SK-N-SH (cell line): ENCODE measurements at regions not wholly inside any gene's neighbourhood (a gene's known extent, or its start where the extent isn't known, plus 50 kb on each side); places are given as distances from the start of the nearest gene placed in this dataset.

ENCODE experiments used
- CTCF ChIA-PET: fragments of 300-600, 350-600 bp; formaldehyde crosslinking; extraction: SDS; loops from one replicate; lab custom pipeline; 2021; lab: Yijun Ruan, JAX
- POLR2A ChIA-PET: fragments of 350-600 bp; sonication (Branson Sonifier 250); formaldehyde crosslinking; extraction: SDS; loops from one replicate; lab custom pipeline; 2020; ENCODE audit warnings: antibody characterized with exemption, inconsistent platforms; lab: Yijun Ruan, JAX
- DNase-seq: peaks from one replicate; pipeline ENCODE4 v3.0.0; 2012
- H2AFZ ChIP-seq: fragments of 200-600 bp; sonication (generic); 2 replicates; pipeline ENCODE4 v1.8.1; 2016; ENCODE audit warnings: antibody characterized with exemption, mild to moderate bottlenecking, low read depth
- H3F3A ChIP-seq: fragments of 200-600 bp; sonication (generic); replicated peaks from 2 replicates; pipeline ENCODE3; 2016; ENCODE audit warnings: antibody characterized with exemption, mild to moderate bottlenecking; ENCODE audit not compliant: insufficient read depth
- H3K27ac ChIP-seq, 2 experiments: fragments of 200-500 bp in 1 of 2; fragments of 200-600 bp in 1 of 2; sonication (Bioruptor generic) in 1 of 2; sonication (generic), shearing (Covaris generic) in 1 of 2; 2 replicates each; pipeline versions ENCODE4 v1.5.1 to v1.6.1; 2014 to 2016; ENCODE audit warnings: low read depth in 2 of 2, inconsistent platforms in 1 of 2, low read length in 1 of 2, mild to moderate bottlenecking in 1 of 2, mixed read lengths in 1 of 2
- H3K27me3 ChIP-seq: fragments of 200-600 bp; sonication (generic), shearing (Covaris generic); 2 replicates; pipeline ENCODE4 v1.6.1; 2016; ENCODE audit warnings: mixed run types; ENCODE audit not compliant: insufficient read depth
- H3K36me3 ChIP-seq, 2 experiments: fragments of 200-500 bp in 1 of 2; fragments of 200-600 bp in 1 of 2; sonication (Bioruptor generic) in 1 of 2; sonication (generic) in 1 of 2; replicated peaks in 1 of 2; 2 replicates each; pipeline versions ENCODE3 to v1.5.1; 2014 to 2016; ENCODE audit warnings: low read length in 1 of 2, mild to moderate bottlenecking in 1 of 2; ENCODE audit not compliant: insufficient read depth in 2 of 2, control insufficient read depth in 1 of 2
- H3K4me1 ChIP-seq, 2 experiments: fragments of 200-500 bp in 1 of 2; fragments of 200-600 bp in 1 of 2; sonication (Bioruptor generic) in 1 of 2; sonication (generic), shearing (Covaris generic) in 1 of 2; 2 replicates each; pipeline versions ENCODE4 v1.5.1 to v1.6.1; 2014 to 2016; ENCODE audit warnings: low read depth in 1 of 2, low read length in 1 of 2, mixed run types in 1 of 2; ENCODE audit not compliant: insufficient read depth in 2 of 2, control insufficient read depth in 1 of 2
- H3K4me2 ChIP-seq: fragments of 200-600 bp; sonication (generic), shearing (Covaris generic); 2 replicates; pipeline ENCODE4 v1.6.1; 2017; ENCODE audit warnings: mixed run types
- H3K4me3 ChIP-seq, 2 experiments: fragments of 200-500 bp in 1 of 2; fragments of 200-600 bp in 1 of 2; sonication (Bioruptor generic) in 1 of 2; sonication (generic), shearing (Covaris generic) in 1 of 2; 2 replicates each; pipeline versions ENCODE4 v1.5.1 to v1.8.1; 2014 to 2016; ENCODE audit warnings: low read depth in 2 of 2, inconsistent platforms in 1 of 2, low read length in 1 of 2, mild to moderate bottlenecking in 1 of 2, mixed read lengths in 1 of 2, moderate library complexity in 1 of 2
- H3K79me2 ChIP-seq: fragments of 200-600 bp; sonication (generic); 2 replicates; pipeline ENCODE4 v1.8.1; 2017; ENCODE audit warnings: mild to moderate bottlenecking; ENCODE audit not compliant: insufficient read depth
- H3K9ac ChIP-seq: fragments of 200-600 bp; sonication (generic); 2 replicates; pipeline ENCODE4 v1.6.1; 2017; ENCODE audit warnings: mixed run types
- H3K9me2 ChIP-seq: fragments of 200-600 bp; sonication (generic); 2 replicates; pipeline ENCODE4 v1.6.1; 2017; ENCODE audit warnings: mixed run types
- H3K9me3 ChIP-seq: fragments of 200-600 bp; sonication (generic); 2 replicates; pipeline ENCODE4 v1.6.1; 2017; ENCODE audit warnings: mixed run types, mild to moderate bottlenecking, moderate library complexity
- H4K20me1 ChIP-seq: fragments of 200-600 bp; sonication (generic); 2 replicates; pipeline ENCODE4 v1.6.1; 2017; ENCODE audit warnings: mild to moderate bottlenecking, mixed run types; ENCODE audit not compliant: insufficient read depth
- CTCF ChIP-seq: fragments of 200-600 bp; sonication (generic); IDR thresholded peaks from 2 replicates; pipeline ENCODE4 v1.6.1; 2017; ENCODE audit warnings: antibody characterized with exemption, mild to moderate bottlenecking, moderate library complexity
- FOXJ3 ChIP-seq: sonication (generic); formaldehyde crosslinking; IDR thresholded peaks from 2 replicates; pipeline ENCODE4 v1.5.1; 2020; ENCODE audit warnings: mild to moderate bottlenecking, missing genetic modification reagents
- GATA2 ChIP-seq: sonication (generic); formaldehyde crosslinking; IDR thresholded peaks from 2 replicates; pipeline ENCODE4 v1.5.0; 2020; ENCODE audit warnings: mild to moderate bottlenecking, missing genetic modification reagents
- JUND ChIP-seq: IDR thresholded peaks from 2 replicates; pipeline ENCODE4 v1.4.0; 2012
- MAX ChIP-seq: IDR thresholded peaks from 2 replicates; pipeline ENCODE4 v1.4.0; 2012; ENCODE audit warnings: low read depth
- MEF2A ChIP-seq: IDR thresholded peaks from 2 replicates; pipeline ENCODE4 v1.4.0; 2012; ENCODE audit warnings: low read depth, borderline replicate concordance
- MXI1 ChIP-seq: IDR thresholded peaks from 2 replicates; pipeline ENCODE4 v1.6.1; 2012; ENCODE audit warnings: mild to moderate bottlenecking, low read depth, low read length, improper control_type of control experiment
- NFIC ChIP-seq: IDR thresholded peaks from 2 replicates; pipeline ENCODE4 v1.4.0; 2012; ENCODE audit warnings: borderline replicate concordance
- NRF1 ChIP-seq: IDR thresholded peaks from 2 replicates; pipeline ENCODE4 v1.6.1; 2012; ENCODE audit warnings: low read depth, mild to moderate bottlenecking, low read length
- PBX3 ChIP-seq: IDR thresholded peaks from 2 replicates; pipeline ENCODE4; 2012
- RAD21 ChIP-seq: IDR thresholded peaks from 2 replicates; pipeline ENCODE4 v1.6.1; 2012; ENCODE audit warnings: mild to moderate bottlenecking, low read length
- RXRA ChIP-seq: IDR thresholded peaks from 2 replicates; pipeline ENCODE4 v1.4.0; 2012; ENCODE audit warnings: low read depth, mild to moderate bottlenecking, borderline replicate concordance
- SMC3 ChIP-seq: IDR thresholded peaks from 2 replicates; pipeline ENCODE4 v1.6.1; 2012; ENCODE audit warnings: low read depth, low read length, improper control_type of control experiment
- YY1 ChIP-seq: IDR thresholded peaks from 2 replicates; pipeline ENCODE4 v1.4.0; 2012; ENCODE audit warnings: low read depth, mild to moderate bottlenecking
- WGBS: methylation state at CpG from one replicate; pipeline ENCODE4 v1.1.6; 2017; ENCODE audit warnings: low lambda C conversion rate; 5-methylcytosine and 5-hydroxymethylcytosine counted together

GRCh38 chr6:135743476-135743875, 108.0 kb upstream of the PDE7B start:
- Histone ChIP-seq H3K9ac (no peak overlapping the region), H3K79me2 (no peaks in the 10 kb centered on the region), H3K27ac (no peak overlapping the region), H3K4me2 (no peak overlapping the region), H3K36me3 (no peaks in the 10 kb centered on the region), H4K20me1 (no peaks in the 10 kb centered on the region), H3K4me1 (no peaks in the 10 kb centered on the region; a peak in 1 of 4 replicates), H3K27me3 (no peaks in the 10 kb centered on the region), H2AFZ (no peak overlapping the region), H3K4me3 (no peak overlapping the region), H3K9me2 (no peaks in the 10 kb centered on the region), H3K9me3 (no peaks in the 10 kb centered on the region), H3F3A (no peaks in the 10 kb centered on the region)
- ChIA-PET POLR2A (no interaction called here), CTCF (interaction anchor here (0.7 to 1.8 kb wide), 3 partner anchors 21 to 51 kb away, joined by 3 to 5 read pairs (median 3); no protein-coding TSS in a partner anchor)
- DNase-seq: no peak
- TF ChIP-seq MXI1 (no peak), RXRA (no peak), CTCF (peak; percentile 18; the same call in 1 of the 2 replicates), NRF1 (no peak)
- WGBS: 93% methylated on average over 5 of the region's 5 CpGs

- DNase-seq: no peak
- Histone ChIP-seq H3K27ac (no peak overlapping the region), H3K27me3 (no peaks in the 10 kb centered on the region), H3K4me2 (no peak overlapping the region), H3K36me3 (no peaks in the 10 kb centered on the region), H3K9me3 (no peaks in the 10 kb centered on the region), H3K9ac (no peak overlapping the region), H3K4me3 (no peak overlapping the region), H3F3A (no peaks in the 10 kb centered on the region), H3K79me2 (no peaks in the 10 kb centered on the region), H2AFZ (no peak overlapping the region), H3K9me2 (no peaks in the 10 kb centered on the region), H4K20me1 (no peaks in the 10 kb centered on the region), H3K4me1 (no peaks in the 10 kb centered on the region)
- ChIA-PET POLR2A (no interaction called here), CTCF (no interaction called here)
- TF ChIP-seq NFIC (no peak), GATA2 (peak; percentile 33; the same call in 1 of the 2 replicates)
- 46% methylated on average over 3 of the region's 3 CpGs for WGBS
Measured at GRCh38 chr6:135748189-135748588, 103.3 kb upstream of the PDE7B start.

- H3K4me2 ChIP-seq: no peak overlapping the region
- H3K9ac ChIP-seq: no peak overlapping the region
- H3K4me1 ChIP-seq: no peaks in the 10 kb centered on the region
- DNase-seq: no peak
- no peaks in the 10 kb centered on the region for H3K36me3 ChIP-seq
- TF ChIP-seq PBX3 (no peak), JUND (no peak), MEF2A (no peak), RXRA (no peak), MAX (no peak), SMC3 (no peak), FOXJ3 (CRISPR knock-in tag) (no peak), RAD21 (no peak), YY1 (no peak)
- ChIA-PET CTCF (no interaction called here), POLR2A (no interaction called here)
- 100% methylated on average over 1 of the region's 1 CpG for WGBS
- no peaks in the 10 kb centered on the region for H3K9me3 ChIP-seq
- H3K27me3 ChIP-seq: no peaks in the 10 kb centered on the region
- H2AFZ ChIP-seq: no peak overlapping the region
- no peak overlapping the region for H3K4me3 ChIP-seq
- H3F3A ChIP-seq: no peaks in the 10 kb centered on the region
- H3K27ac ChIP-seq: no peak overlapping the region
- H3K79me2 ChIP-seq: no peaks in the 10 kb centered on the region
- no peaks in the 10 kb centered on the region for H4K20me1 ChIP-seq
- no peaks in the 10 kb centered on the region for H3K9me2 ChIP-seq
Measured at GRCh38 chr6:135750081-135750480, 101.4 kb upstream of the PDE7B start.
